ENCODE measurements at regions not wholly inside any gene's neighbourhood (a gene's known extent, or its start where the extent isn't known, plus 50 kb on each side); places are given as distances from the start of the nearest gene placed in this dataset.

GRCh38 chr5:89534331-89534730, 651.3 kb upstream of the MEF2C start:
- TF ChIP-seq PATZ1 (CRISPR knock-in tag; IDR thresholded peaks at IDR 0.05; ENCODE audit: borderline replicate concordance) (no peak), ZFP30 (CRISPR knock-in tag; IDR thresholded peaks at IDR 0.05) (no peak), ZC3H10 (CRISPR knock-in tag; IDR thresholded peaks at IDR 0.05) (no peak), ZNF565 (CRISPR knock-in tag; conservative IDR thresholded peaks at IDR 0.05; ENCODE audit: low read depth) (no peak), ZFP3 (CRISPR knock-in tag; IDR thresholded peaks at IDR 0.05) (no peak), GLIS3 (CRISPR knock-in tag; IDR thresholded peaks at IDR 0.05) (no peak), ARNTL (CRISPR knock-in tag; IDR thresholded peaks at IDR 0.05; ENCODE audit: borderline replicate concordance, low read depth) (no peak), ZNF70 (CRISPR knock-in tag; IDR thresholded peaks at IDR 0.05) (no peak), ZNF8 (CRISPR knock-in tag; IDR thresholded peaks at IDR 0.05) (no peak)
- TF ChIP-seq, protein P1, sequence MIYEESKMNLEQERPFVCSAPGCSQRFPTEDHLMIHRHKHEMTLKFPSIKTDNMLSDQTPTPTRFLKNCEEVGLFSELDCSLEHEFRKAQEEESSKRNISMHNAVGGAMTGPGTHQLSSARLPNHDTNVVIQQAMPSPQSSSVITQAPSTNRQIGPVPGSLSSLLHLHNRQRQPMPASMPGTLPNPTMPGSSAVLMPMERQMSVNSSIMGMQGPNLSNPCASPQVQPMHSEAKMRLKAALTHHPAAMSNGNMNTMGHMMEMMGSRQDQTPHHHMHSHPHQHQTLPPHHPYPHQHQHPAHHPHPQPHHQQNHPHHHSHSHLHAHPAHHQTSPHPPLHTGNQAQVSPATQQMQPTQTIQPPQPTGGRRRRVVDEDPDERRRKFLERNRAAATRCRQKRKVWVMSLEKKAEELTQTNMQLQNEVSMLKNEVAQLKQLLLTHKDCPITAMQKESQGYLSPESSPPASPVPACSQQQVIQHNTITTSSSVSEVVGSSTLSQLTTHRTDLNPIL (CRISPR knock-in tag; IDR thresholded peaks at IDR 0.05; ENCODE audit: low read depth), result no peak
- TF ChIP-seq, protein P2, sequence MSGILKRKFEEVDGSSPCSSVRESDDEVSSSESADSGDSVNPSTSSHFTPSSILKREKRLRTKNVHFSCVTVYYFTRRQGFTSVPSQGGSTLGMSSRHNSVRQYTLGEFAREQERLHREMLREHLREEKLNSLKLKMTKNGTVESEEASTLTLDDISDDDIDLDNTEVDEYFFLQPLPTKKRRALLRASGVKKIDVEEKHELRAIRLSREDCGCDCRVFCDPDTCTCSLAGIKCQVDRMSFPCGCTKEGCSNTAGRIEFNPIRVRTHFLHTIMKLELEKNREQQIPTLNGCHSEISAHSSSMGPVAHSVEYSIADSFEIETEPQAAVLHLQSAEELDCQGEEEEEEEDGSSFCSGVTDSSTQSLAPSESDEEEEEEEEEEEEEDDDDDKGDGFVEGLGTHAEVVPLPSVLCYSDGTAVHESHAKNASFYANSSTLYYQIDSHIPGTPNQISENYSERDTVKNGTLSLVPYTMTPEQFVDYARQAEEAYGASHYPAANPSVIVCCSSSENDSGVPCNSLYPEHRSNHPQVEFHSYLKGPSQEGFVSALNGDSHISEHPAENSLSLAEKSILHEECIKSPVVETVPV (CRISPR knock-in tag; IDR thresholded peaks at IDR 0.05), result no peak
- TF ChIP-seq, protein P3, sequence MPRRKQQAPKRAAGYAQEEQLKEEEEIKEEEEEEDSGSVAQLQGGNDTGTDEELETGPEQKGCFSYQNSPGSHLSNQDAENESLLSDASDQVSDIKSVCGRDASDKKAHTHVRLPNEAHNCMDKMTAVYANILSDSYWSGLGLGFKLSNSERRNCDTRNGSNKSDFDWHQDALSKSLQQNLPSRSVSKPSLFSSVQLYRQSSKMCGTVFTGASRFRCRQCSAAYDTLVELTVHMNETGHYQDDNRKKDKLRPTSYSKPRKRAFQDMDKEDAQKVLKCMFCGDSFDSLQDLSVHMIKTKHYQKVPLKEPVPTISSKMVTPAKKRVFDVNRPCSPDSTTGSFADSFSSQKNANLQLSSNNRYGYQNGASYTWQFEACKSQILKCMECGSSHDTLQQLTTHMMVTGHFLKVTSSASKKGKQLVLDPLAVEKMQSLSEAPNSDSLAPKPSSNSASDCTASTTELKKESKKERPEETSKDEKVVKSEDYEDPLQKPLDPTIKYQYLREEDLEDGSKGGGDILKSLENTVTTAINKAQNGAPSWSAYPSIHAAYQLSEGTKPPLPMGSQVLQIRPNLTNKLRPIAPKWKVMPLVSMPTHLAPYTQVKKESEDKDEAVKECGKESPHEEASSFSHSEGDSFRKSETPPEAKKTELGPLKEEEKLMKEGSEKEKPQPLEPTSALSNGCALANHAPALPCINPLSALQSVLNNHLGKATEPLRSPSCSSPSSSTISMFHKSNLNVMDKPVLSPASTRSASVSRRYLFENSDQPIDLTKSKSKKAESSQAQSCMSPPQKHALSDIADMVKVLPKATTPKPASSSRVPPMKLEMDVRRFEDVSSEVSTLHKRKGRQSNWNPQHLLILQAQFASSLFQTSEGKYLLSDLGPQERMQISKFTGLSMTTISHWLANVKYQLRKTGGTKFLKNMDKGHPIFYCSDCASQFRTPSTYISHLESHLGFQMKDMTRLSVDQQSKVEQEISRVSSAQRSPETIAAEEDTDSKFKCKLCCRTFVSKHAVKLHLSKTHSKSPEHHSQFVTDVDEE (CRISPR knock-in tag; IDR thresholded peaks at IDR 0.05), result no peak
